Ishikawa (cell line): ENCODE measurements at regions not wholly inside any gene's neighbourhood (a gene's known extent, or its start where the extent isn't known, plus 50 kb on each side); places are given as distances from the start of the nearest gene placed in this dataset.

Source experiments
- CEBPB ChIP-seq: IDR thresholded peaks from 2 replicates; pipeline ENCODE4 v1.6.1; 2012
- CREB1 ChIP-seq: IDR thresholded peaks from 2 replicates; pipeline ENCODE4 v1.6.1; 2012; ENCODE audit warnings: low read depth
- EGR1 ChIP-seq: IDR thresholded peaks from 2 replicates; pipeline ENCODE4 v1.6.1; 2012
- EP300 ChIP-seq: IDR thresholded peaks from 2 replicates; pipeline ENCODE4 v1.6.1; 2012; ENCODE audit warnings: borderline replicate concordance
- FOXM1 ChIP-seq: IDR thresholded peaks from 2 replicates; pipeline ENCODE4 v1.6.1; 2012; ENCODE audit warnings: low read depth, borderline replicate concordance
- NFIC ChIP-seq: IDR thresholded peaks from 2 replicates; pipeline ENCODE4 v1.6.1; 2012
- RAD21 ChIP-seq: IDR thresholded peaks from 2 replicates; pipeline ENCODE4 v1.6.1; 2012; ENCODE audit warnings: low read depth
- REST ChIP-seq: IDR thresholded peaks from 2 replicates; pipeline ENCODE4 v1.6.1; 2012; ENCODE audit warnings: low read depth, mild to moderate bottlenecking
- TAF1 ChIP-seq: IDR thresholded peaks from 2 replicates; pipeline ENCODE4 v1.6.1; 2012; ENCODE audit warnings: low read depth, mild to moderate bottlenecking
- TCF12 ChIP-seq: IDR thresholded peaks from 2 replicates; pipeline ENCODE4 v1.6.1; 2012; ENCODE audit warnings: low read depth
- TEAD4 ChIP-seq: IDR thresholded peaks from 2 replicates; pipeline ENCODE4 v1.6.1; 2012
- USF1 ChIP-seq: IDR thresholded peaks from 2 replicates; pipeline ENCODE4 v1.6.1; 2012
- YY1 ChIP-seq: IDR thresholded peaks from 2 replicates; pipeline ENCODE4 v1.6.1; 2012; ENCODE audit warnings: low read depth
- ZBTB7A ChIP-seq: IDR thresholded peaks from 2 replicates; pipeline ENCODE4 v1.6.1; 2012; ENCODE audit warnings: low read depth
- TF ChIP-seq, protein P1 (sequence below): IDR thresholded peaks from 2 replicates; pipeline ENCODE4 v1.6.1; 2012

- TF ChIP-seq REST (no peak), EP300 (no peak), TCF12 (no peak), CEBPB (no peak), ZBTB7A (no peak), NFIC (no peak), CREB1 (no peak), TAF1 (no peak), EGR1 (no peak), RAD21 (no peak)
- TF ChIP-seq, protein P1, sequence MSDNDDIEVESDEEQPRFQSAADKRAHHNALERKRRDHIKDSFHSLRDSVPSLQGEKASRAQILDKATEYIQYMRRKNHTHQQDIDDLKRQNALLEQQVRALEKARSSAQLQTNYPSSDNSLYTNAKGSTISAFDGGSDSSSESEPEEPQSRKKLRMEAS: no peak
Observed at GRCh38 chr2:60096556-60096955, 456.9 kb downstream of the BCL11A start.

- TF ChIP-seq, protein P1: no peak
- TF ChIP-seq CREB1 (no peak), TAF1 (no peak), YY1 (no peak), CEBPB (no peak), USF1 (no peak), RAD21 (no peak), ZBTB7A (no peak), TCF12 (no peak), EP300 (no peak), TEAD4 (no peak), REST (no peak), FOXM1 (no peak), EGR1 (no peak), NFIC (no peak)
Observed at GRCh38 chr2:60095903-60096302, 457.6 kb downstream of the BCL11A start.

- TF ChIP-seq TAF1 (no peak), TEAD4 (no peak), EGR1 (no peak), EP300 (no peak), REST (no peak), CREB1 (no peak), TCF12 (no peak), RAD21 (no peak), ZBTB7A (no peak), YY1 (no peak), CEBPB (no peak), NFIC (no peak), USF1 (no peak), FOXM1 (no peak)
- TF ChIP-seq, protein P1: no peak
Observed at GRCh38 chr2:60095202-60095815, 458.1 kb downstream of the BCL11A start.

DNA sequence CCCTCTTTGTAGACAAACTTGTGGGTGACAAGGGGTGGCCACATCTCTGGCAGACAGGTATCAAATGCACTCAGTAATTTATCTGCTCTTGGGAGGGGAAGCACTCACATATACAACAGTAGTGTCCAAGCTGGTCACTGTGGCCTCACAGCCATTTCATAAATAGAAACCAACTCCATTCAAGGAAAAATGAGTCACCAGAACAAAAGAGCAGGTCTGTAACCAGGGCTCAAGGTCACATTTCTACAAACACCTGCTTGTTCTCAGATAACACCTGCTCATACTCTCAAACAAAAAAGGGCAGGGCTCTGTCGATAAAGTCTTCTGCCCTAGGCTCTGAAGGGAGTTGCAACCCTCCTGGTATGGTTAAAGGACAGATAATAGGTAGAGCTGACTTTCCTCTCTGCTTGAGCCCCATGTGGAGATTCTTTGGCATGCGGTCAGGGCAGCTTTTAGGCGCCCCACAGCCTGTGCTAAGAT, 459.0 kb downstream of the BCL11A start:
- TF ChIP-seq NFIC: no peak
- no peak for TF ChIP-seq CEBPB
- TF ChIP-seq USF1: no peak
- TF ChIP-seq CREB1: no peak
- TF ChIP-seq TAF1: no peak
- no peak for TF ChIP-seq ZBTB7A
- TF ChIP-seq YY1: no peak
- TF ChIP-seq FOXM1: no peak
